Activated B cell treated with CpG ODN at 0.5 μM for 24 hours (primary cell): ENCODE measurements at regions not wholly inside any gene's neighbourhood (a gene's known extent, or its start where the extent isn't known, plus 50 kb on each side); places are given as distances from the start of the nearest gene placed in this dataset.

ENCODE experiments used
- ATAC-seq: fragments of 200-7000 bp; cut with Tn5 transposase; one replicate; pipeline ENCODE4 v1.10.0; 2021; ENCODE audit warnings: low read depth, mild to moderate bottlenecking, moderate library complexity
- CTCF ChIA-PET: fragments of 350-600 bp; sonication (Branson Sonifier 250); formaldehyde crosslinking; loops from one replicate; lab custom pipeline; 2021; ENCODE audit warnings: antibody characterized with exemption; lab: Charles Lee
- POLR2A ChIA-PET: fragments of 350-600 bp; sonication (Branson Sonifier 250); formaldehyde crosslinking; loops from one replicate; lab custom pipeline; 2021; ENCODE audit warnings: antibody characterized with exemption; lab: Charles Lee
- DNase-seq: peaks from one replicate; pipeline ENCODE4 v3.0.0; 2022
- H3K27ac Mint-ChIP-seq: one replicate; pipeline ENCODE4 v1.8.0; 2020; ENCODE audit warnings: mixed read lengths
- H3K27me3 Mint-ChIP-seq: one replicate; pipeline ENCODE4 v1.8.0; 2021; ENCODE audit warnings: mixed read lengths
- H3K36me3 Mint-ChIP-seq: one replicate; pipeline ENCODE4 v1.8.0; 2021; ENCODE audit warnings: low read depth, mixed read lengths
- H3K4me1 Mint-ChIP-seq: one replicate; pipeline ENCODE4 v1.8.0; 2021; ENCODE audit warnings: mixed read lengths
- H3K4me3 Mint-ChIP-seq: one replicate; pipeline ENCODE4 v1.8.0; 2020; ENCODE audit warnings: mild to moderate bottlenecking, mixed read lengths
- H3K9me3 Mint-ChIP-seq: one replicate; pipeline ENCODE4 v1.8.0; 2020; ENCODE audit warnings: mixed read lengths
- CTCF ChIP-seq: fragments of 200-600 bp; IDR thresholded peaks from one replicate; pipeline ENCODE4 v1.8.0; 2022; ENCODE audit warnings: antibody characterized with exemption, mild to moderate bottlenecking
- intact Hi-C: fragments of 100-400 bp; cut with micrococcal nuclease; formaldehyde crosslinking; loops from one replicate; pipeline ENCODE4 v1.15.1; 2024

- no peaks in the 10 kb centered on the region for H3K4me1 Mint-ChIP-seq
- CTCF ChIA-PET: no interaction called here
- no peak overlapping the region for H3K4me3 Mint-ChIP-seq
- POLR2A ChIA-PET: no interaction called here
- peaks cover 50% of the 10 kb centered on the region for H3K27me3 Mint-ChIP-seq
- no peak for ATAC-seq
- intact Hi-C loops: no loop called here
- no peak for TF ChIP-seq CTCF
- no peak overlapping the region for H3K27ac Mint-ChIP-seq
- no peak for DNase-seq
- H3K9me3 Mint-ChIP-seq: no peaks in the 10 kb centered on the region
- no peaks in the 10 kb centered on the region for H3K36me3 Mint-ChIP-seq
These were observed 97.0 kb upstream of the E2F8 start for GRCh38 chr11:19337779-19338178.

DNA sequence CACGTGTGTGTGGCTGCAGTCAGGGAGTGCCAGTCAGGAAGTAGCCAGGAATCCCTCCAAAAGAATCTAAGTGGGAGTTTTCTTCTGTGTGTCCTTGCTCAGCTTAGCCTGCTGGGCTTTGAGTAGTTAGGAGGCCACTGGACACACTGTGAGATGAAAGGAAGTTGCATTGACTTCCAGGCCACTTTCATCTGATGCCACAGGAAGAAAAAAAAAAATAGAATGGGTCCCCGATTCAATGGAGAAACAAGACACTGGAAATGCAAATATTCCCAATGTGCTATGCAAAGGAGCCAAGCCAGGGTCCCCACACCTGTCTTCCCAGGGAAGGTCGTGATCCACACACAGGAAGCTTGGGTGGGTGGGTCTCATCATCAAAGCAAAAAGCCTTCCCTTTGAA is 95.6 kb upstream of the E2F8 start:
- Mint-ChIP-seq H3K27me3 (peaks cover 49% of the 10 kb centered on the region), H3K4me3 (no peak overlapping the region), H3K36me3 (no peaks in the 10 kb centered on the region), H3K4me1 (no peaks in the 10 kb centered on the region), H3K27ac (no peak overlapping the region), H3K9me3 (no peaks in the 10 kb centered on the region)
- intact Hi-C loops: no loop called here
- POLR2A ChIA-PET: no interaction called here
- ATAC-seq (no peak), DNase-seq (no peak)
- TF ChIP-seq CTCF: no peak
- CTCF ChIA-PET: no interaction called here

GRCh38 chr11:19332476-19332875 is 91.7 kb upstream of the E2F8 start:
- DNase-seq: no peak
- TF ChIP-seq CTCF: no peak
- H3K36me3 Mint-ChIP-seq: no peaks in the 10 kb centered on the region
- no peak overlapping the region for H3K27ac Mint-ChIP-seq
- no peaks in the 10 kb centered on the region for H3K9me3 Mint-ChIP-seq
- ChIA-PET CTCF (no interaction called here), POLR2A (no interaction called here)
- no peak overlapping the region for H3K4me3 Mint-ChIP-seq
- no peaks in the 10 kb centered on the region for H3K4me1 Mint-ChIP-seq
- ATAC-seq: no peak
- intact Hi-C loops: no loop called here
- peaks cover 13% of the 10 kb centered on the region for H3K27me3 Mint-ChIP-seq

DNA sequence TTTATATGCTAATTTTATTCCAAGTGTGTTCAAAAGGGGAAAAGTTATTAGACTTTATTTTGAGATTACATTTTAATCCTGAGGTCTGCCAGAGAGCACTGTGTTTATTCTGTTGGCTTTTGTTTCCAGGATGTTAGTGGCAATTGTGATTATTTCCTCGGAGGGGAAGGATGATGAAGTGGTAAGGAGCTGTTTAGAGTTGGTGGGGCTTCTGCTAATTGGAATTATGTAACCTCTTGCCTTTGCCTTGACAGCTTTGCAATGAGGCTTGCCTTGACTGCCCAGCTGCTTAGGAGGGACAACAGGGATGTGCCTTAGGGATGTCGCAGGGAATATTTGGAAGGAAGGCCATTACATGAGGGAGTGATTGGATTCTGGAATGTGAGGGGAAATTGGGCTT is 89.7 kb upstream of the E2F8 start:
- intact Hi-C loops: no loop called here
- no peak for DNase-seq
- Mint-ChIP-seq H3K27ac (no peak overlapping the region), H3K36me3 (no peaks in the 10 kb centered on the region), H3K27me3 (peaks cover 9% of the 10 kb centered on the region), H3K4me1 (no peaks in the 10 kb centered on the region), H3K4me3 (no peak overlapping the region), H3K9me3 (no peaks in the 10 kb centered on the region)
- CTCF ChIA-PET: no interaction called here
- POLR2A ChIA-PET: no interaction called here
- no peak for TF ChIP-seq CTCF
- no peak for ATAC-seq

DNA sequence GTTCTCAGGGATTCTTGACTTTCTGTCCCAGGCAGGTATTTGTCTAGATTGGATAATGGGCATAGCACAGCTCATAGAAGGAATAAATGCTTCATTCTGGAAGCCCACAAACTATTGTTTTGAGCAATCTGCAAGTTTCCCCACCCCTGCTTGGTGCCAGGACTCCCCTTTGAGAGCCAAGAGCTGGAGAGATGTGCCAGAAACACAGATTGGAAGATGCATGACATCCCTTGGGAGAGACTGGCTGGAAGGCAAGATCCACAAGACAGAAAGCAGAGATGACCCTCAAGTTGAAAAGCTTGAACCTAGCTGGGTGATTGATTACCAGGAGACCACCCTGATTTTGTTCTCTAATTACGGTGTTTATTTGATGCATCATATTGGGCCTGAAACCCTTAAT is 89.2 kb upstream of the E2F8 start:
- no peaks in the 10 kb centered on the region for H3K4me1 Mint-ChIP-seq
- no peak overlapping the region for H3K4me3 Mint-ChIP-seq
- H3K9me3 Mint-ChIP-seq: no peaks in the 10 kb centered on the region
- no peak for DNase-seq
- POLR2A ChIA-PET: no interaction called here
- no peak for ATAC-seq
- no peak overlapping the region for H3K27ac Mint-ChIP-seq
- no peak for TF ChIP-seq CTCF
- CTCF ChIA-PET: no interaction called here
- H3K36me3 Mint-ChIP-seq: no peaks in the 10 kb centered on the region
- peaks cover 9% of the 10 kb centered on the region for H3K27me3 Mint-ChIP-seq
- intact Hi-C loops: loop anchor here (10.0 kb wide), 1 partner anchor 255 kb away; no protein-coding TSS in a partner anchor
